GM19452 (cell line): ENCODE measurements at regions not wholly inside any gene's neighbourhood (a gene's known extent, or its start where the extent isn't known, plus 50 kb on each side); places are given as distances from the start of the nearest gene placed in this dataset.

ENCODE experiments used
- ATAC-seq: cut with Tn5 transposase; IDR thresholded peaks from one replicate; pipeline ENCODE4 v1.9.1; 2021; ENCODE audit not compliant: unreplicated experiment

- ATAC-seq, result no peak
Measured at GRCh38 chr3:168267179-168267578, 171.5 kb upstream of the GOLIM4 start.

GRCh38 chr3:168266335-168266734 lies 170.6 kb upstream of the GOLIM4 start:
- no peak for ATAC-seq

- ATAC-seq, result no peak
Measured at GRCh38 chr3:168262887-168263286, 167.2 kb upstream of the GOLIM4 start.

GRCh38 chr3:168260859-168261258 lies 165.1 kb upstream of the GOLIM4 start:
- ATAC-seq, result peak; percentile 91

- peak; percentile 37 for ATAC-seq
Measured at GRCh38 chr3:168251371-168251770, 155.6 kb upstream of the GOLIM4 start.

- ATAC-seq, result no peak
Measured at GRCh38 chr3:168250415-168250861, 154.7 kb upstream of the GOLIM4 start.

- ATAC-seq, result peak; percentile 72
Measured at GRCh38 chr3:168249550-168250414, 154.1 kb upstream of the GOLIM4 start.

GRCh38 chr3:168249205-168249549 lies 153.5 kb upstream of the GOLIM4 start:
- peak; percentile 1 for ATAC-seq

GRCh38 chr3:168248383-168249204 lies 152.9 kb upstream of the GOLIM4 start:
- ATAC-seq, result peak; percentile 2

- no peak for ATAC-seq
Measured at GRCh38 chr3:168241156-168241555, 145.4 kb upstream of the GOLIM4 start.

- ATAC-seq, result no peak
Measured at GRCh38 chr3:168239287-168239686, 143.6 kb upstream of the GOLIM4 start.

GRCh38 chr3:168233001-168233400 lies 137.3 kb upstream of the GOLIM4 start:
- ATAC-seq, result no peak

- no peak for ATAC-seq
Measured at GRCh38 chr3:168223085-168223484, 127.4 kb upstream of the GOLIM4 start.

GRCh38 chr3:168220556-168220955 lies 124.8 kb upstream of the GOLIM4 start:
- no peak for ATAC-seq

- ATAC-seq, result no peak
Measured at GRCh38 chr3:168219530-168219929, 123.8 kb upstream of the GOLIM4 start.

GRCh38 chr3:168218600-168218999 lies 122.9 kb upstream of the GOLIM4 start:
- no peak for ATAC-seq

- no peak for ATAC-seq
Measured at GRCh38 chr3:168216851-168217250, 121.1 kb upstream of the GOLIM4 start.

- ATAC-seq, result peak; percentile 83
Measured at GRCh38 chr3:168213920-168214319, 118.2 kb upstream of the GOLIM4 start.

- ATAC-seq, result no peak
Measured at GRCh38 chr3:168212664-168213285, 117.1 kb upstream of the GOLIM4 start.

GRCh38 chr3:168205451-168205850 lies 109.7 kb upstream of the GOLIM4 start:
- no peak for ATAC-seq

- no peak for ATAC-seq
Measured at GRCh38 chr3:168197162-168197561, 101.4 kb upstream of the GOLIM4 start.

- ATAC-seq, result no peak
Measured at GRCh38 chr3:168191856-168192255, 96.1 kb upstream of the GOLIM4 start.
